ENCODE measurements at regions not wholly inside any gene's neighbourhood (a gene's known extent, or its start where the extent isn't known, plus 50 kb on each side); places are given as distances from the start of the nearest gene placed in this dataset.

GRCh38 chr14:98769326-98769725 is 502.7 kb downstream of the BCL11B start:
- Histone ChIP-seq H2AFZ (ENCODE audit: low read depth, low read length) (no peak overlapping the region), H3K36me3 (ENCODE audit: insufficient read depth, low read length) (no peaks in the 10 kb centered on the region), H3K27me3 (ENCODE audit: insufficient read depth, low read depth, low read length) (no peaks in the 10 kb centered on the region), H3K27ac (ENCODE audit: low read length) (no peak overlapping the region), H3K4me3 (ENCODE audit: low read length) (no peak overlapping the region), H3K79me2 (replicated peaks; ENCODE audit: insufficient read depth, low read length) (no peaks in the 10 kb centered on the region), H3K4me2 (ENCODE audit: low read length) (no peak overlapping the region), H3K9me3 (ENCODE audit: low read length) (no peaks in the 10 kb centered on the region), H3K9ac (ENCODE audit: low read length) (no peak overlapping the region), H3F3A (ENCODE audit: insufficient read depth, low read length, poor library complexity, severe bottlenecking) (no peaks in the 10 kb centered on the region), H3K9me2 (ENCODE audit: insufficient read depth, low read length) (no peaks in the 10 kb centered on the region), H4K20me1 (ENCODE audit: insufficient read depth) (no peaks in the 10 kb centered on the region)
- TF ChIP-seq RAD21 (conservative IDR thresholded peaks at IDR 0.05) (no peak), MXI1 (conservative IDR thresholded peaks at IDR 0.05; ENCODE audit: poor library complexity, severe bottlenecking) (no peak), EZH2 (IDR thresholded peaks at IDR 0.05; ENCODE audit: borderline replicate concordance, insufficient read depth, low read length, poor library complexity, severe bottlenecking) (no peak), POLR2AphosphoS5 (IDR thresholded peaks at IDR 0.05) (no peak), CTCF (IDR thresholded peaks at IDR 0.05; ENCODE audit: poor library complexity, severe bottlenecking) (no peak), TAF1 (IDR thresholded peaks at IDR 0.05; ENCODE audit: low read depth) (no peak), REST (IDR thresholded peaks at IDR 0.05; ENCODE audit: borderline replicate concordance) (no peak), SMC3 (conservative IDR thresholded peaks at IDR 0.05; ENCODE audit: poor library complexity) (no peak), EP300 (conservative IDR thresholded peaks at IDR 0.05; ENCODE audit: poor library complexity, severe bottlenecking) (no peak)

- Histone ChIP-seq H3K9me3 (ENCODE audit: low read length) (no peaks in the 10 kb centered on the region), H3K27me3 (ENCODE audit: insufficient read depth, low read depth, low read length) (no peaks in the 10 kb centered on the region), H3K4me2 (ENCODE audit: low read length) (no peak overlapping the region), H3K9me2 (ENCODE audit: insufficient read depth, low read length) (no peaks in the 10 kb centered on the region), H3K79me2 (replicated peaks; ENCODE audit: insufficient read depth, low read length) (no peaks in the 10 kb centered on the region), H3K36me3 (ENCODE audit: insufficient read depth, low read length) (no peaks in the 10 kb centered on the region), H3K27ac (ENCODE audit: low read length) (no peak overlapping the region), H3F3A (ENCODE audit: insufficient read depth, low read length, poor library complexity, severe bottlenecking) (no peaks in the 10 kb centered on the region), H3K4me3 (ENCODE audit: low read length) (no peak overlapping the region), H2AFZ (ENCODE audit: low read depth, low read length) (no peak overlapping the region), H4K20me1 (ENCODE audit: insufficient read depth) (no peaks in the 10 kb centered on the region), H3K9ac (ENCODE audit: low read length) (no peak overlapping the region)
- TF ChIP-seq REST (IDR thresholded peaks at IDR 0.05; ENCODE audit: borderline replicate concordance), result no peak
- no peak for TF ChIP-seq TAF1 (IDR thresholded peaks at IDR 0.05; ENCODE audit: low read depth)
- no peak for TF ChIP-seq MXI1 (conservative IDR thresholded peaks at IDR 0.05; ENCODE audit: poor library complexity, severe bottlenecking)
- TF ChIP-seq EZH2 (IDR thresholded peaks at IDR 0.05; ENCODE audit: borderline replicate concordance, insufficient read depth, low read length, poor library complexity, severe bottlenecking), result no peak
- TF ChIP-seq RAD21 (conservative IDR thresholded peaks at IDR 0.05), result no peak
- TF ChIP-seq POLR2AphosphoS5 (IDR thresholded peaks at IDR 0.05), result no peak
- no peak for TF ChIP-seq CTCF (IDR thresholded peaks at IDR 0.05; ENCODE audit: poor library complexity, severe bottlenecking)
- TF ChIP-seq EP300 (conservative IDR thresholded peaks at IDR 0.05; ENCODE audit: poor library complexity, severe bottlenecking), result no peak
- no peak for TF ChIP-seq SMC3 (conservative IDR thresholded peaks at IDR 0.05; ENCODE audit: poor library complexity)
Observed at GRCh38 chr14:98770151-98770550, 501.8 kb downstream of the BCL11B start.

Data from neural cell (in vitro differentiated cells).